ENCODE measurements at regions not wholly inside any gene's neighbourhood (a gene's known extent, or its start where the extent isn't known, plus 50 kb on each side); places are given as distances from the start of the nearest gene placed in this dataset.

- no peak for DNase-seq
These were observed 160.2 kb downstream of the FAT3 start for GRCh38 chr11:92384802-92385201.

- no peak for DNase-seq
These were observed 162.0 kb downstream of the FAT3 start for GRCh38 chr11:92386577-92386976.

- no peak for DNase-seq
These were observed 163.2 kb downstream of the FAT3 start for GRCh38 chr11:92387859-92388258.

GRCh38 chr11:92388380-92388779 is 163.8 kb downstream of the FAT3 start:
- DNase-seq: no peak

GRCh38 chr11:92390783-92391182 is 166.2 kb downstream of the FAT3 start:
- DNase-seq: no peak

GRCh38 chr11:92391364-92391763 is 166.7 kb downstream of the FAT3 start:
- DNase-seq: no peak

GRCh38 chr11:92391808-92392207 is 167.2 kb downstream of the FAT3 start:
- no peak for DNase-seq

- no peak for DNase-seq
These were observed 168.6 kb downstream of the FAT3 start for GRCh38 chr11:92393218-92393617.

GRCh38 chr11:92396133-92396532 is 171.5 kb downstream of the FAT3 start:
- no peak for DNase-seq

- DNase-seq: no peak
These were observed 172.7 kb downstream of the FAT3 start for GRCh38 chr11:92397221-92397755.

- DNase-seq: no peak
These were observed 175.1 kb downstream of the FAT3 start for GRCh38 chr11:92399705-92400104.

- no peak for DNase-seq
These were observed 176.9 kb downstream of the FAT3 start for GRCh38 chr11:92401520-92401919.

- DNase-seq: no peak
These were observed 181.9 kb downstream of the FAT3 start for GRCh38 chr11:92406472-92406871.

GRCh38 chr11:92409355-92409754 is 184.7 kb downstream of the FAT3 start:
- DNase-seq: no peak

GRCh38 chr11:92409956-92410355 is 185.3 kb downstream of the FAT3 start:
- no peak for DNase-seq

GRCh38 chr11:92410526-92410925 is 185.9 kb downstream of the FAT3 start:
- DNase-seq: no peak

GRCh38 chr11:92411431-92411830 is 186.8 kb downstream of the FAT3 start:
- DNase-seq: no peak

GRCh38 chr11:92413757-92414513 is 189.3 kb downstream of the FAT3 start:
- no peak for DNase-seq

GRCh38 chr11:92416971-92417725 is 192.5 kb downstream of the FAT3 start:
- no peak for DNase-seq

- DNase-seq: no peak
These were observed 198.8 kb downstream of the FAT3 start for GRCh38 chr11:92423115-92424034.

- no peak for DNase-seq
These were observed 199.7 kb downstream of the FAT3 start for GRCh38 chr11:92424281-92424680.

- no peak for DNase-seq
These were observed 200.5 kb downstream of the FAT3 start for GRCh38 chr11:92425127-92425526.

GRCh38 chr11:92432515-92432914 is 207.9 kb downstream of the FAT3 start:
- no peak for DNase-seq
